ENCODE measurements at regions not wholly inside any gene's neighbourhood (a gene's known extent, or its start where the extent isn't known, plus 50 kb on each side); places are given as distances from the start of the nearest gene placed in this dataset.

- TF ChIP-seq PAX5 (IDR thresholded peaks at IDR 0.05; ENCODE audit: insufficient read depth, low read length, severe bottlenecking) (no peak), POLR2AphosphoS5 (IDR thresholded peaks at IDR 0.05; ENCODE audit: low read depth, low read length) (no peak), POLR2A (IDR thresholded peaks at IDR 0.05; ENCODE audit: low read depth, low read length) (no peak), SPI1 (IDR thresholded peaks at IDR 0.05; ENCODE audit: low read depth, low read length) (no peak), TAF1 (IDR thresholded peaks at IDR 0.05; ENCODE audit: low read depth, low read length) (no peak), POU2F2 (IDR thresholded peaks at IDR 0.05; ENCODE audit: low read depth, low read length) (no peak)
- no peak for DNase-seq (ENCODE audit: insufficient read length, low spot score)
These were observed 718.2 kb upstream of the LRRN3 start for GRCh38 chr7:110372685-110373084.

GRCh38 chr7:110373416-110373815, 717.5 kb upstream of the LRRN3 start:
- FAIRE-seq (no peak), DNase-seq (ENCODE audit: insufficient read length, low spot score) (no peak)
- TF ChIP-seq POLR2AphosphoS5 (IDR thresholded peaks at IDR 0.05; ENCODE audit: low read depth, low read length) (no peak), POU2F2 (IDR thresholded peaks at IDR 0.05; ENCODE audit: low read depth, low read length) (no peak), POLR2A (IDR thresholded peaks at IDR 0.05; ENCODE audit: low read depth, low read length) (no peak), TAF1 (IDR thresholded peaks at IDR 0.05; ENCODE audit: low read depth, low read length) (no peak), SPI1 (IDR thresholded peaks at IDR 0.05; ENCODE audit: low read depth, low read length) (no peak), PAX5 (IDR thresholded peaks at IDR 0.05; ENCODE audit: insufficient read depth, low read length, severe bottlenecking) (no peak)

More at GRCh38 chr7:110372685-110373084, 718.2 kb upstream of the LRRN3 start:
- FAIRE-seq, result no peak

GRCh38 chr7:110373859-110374258, 717.1 kb upstream of the LRRN3 start:
- no peak for FAIRE-seq
- TF ChIP-seq PAX5 (IDR thresholded peaks at IDR 0.05; ENCODE audit: insufficient read depth, low read length, severe bottlenecking) (no peak), POLR2AphosphoS5 (IDR thresholded peaks at IDR 0.05; ENCODE audit: low read depth, low read length) (no peak)
- no peak for DNase-seq (ENCODE audit: insufficient read length, low spot score)

GRCh38 chr7:110375068-110375467, 715.9 kb upstream of the LRRN3 start:
- FAIRE-seq (no peak), DNase-seq (ENCODE audit: insufficient read length, low spot score) (no peak)
- TF ChIP-seq POU2F2 (IDR thresholded peaks at IDR 0.05; ENCODE audit: low read depth, low read length), result no peak
- TF ChIP-seq PAX5 (IDR thresholded peaks at IDR 0.05; ENCODE audit: insufficient read depth, low read length, severe bottlenecking), result no peak
- TF ChIP-seq SPI1 (IDR thresholded peaks at IDR 0.05; ENCODE audit: low read depth, low read length), result no peak
- no peak for TF ChIP-seq TAF1 (IDR thresholded peaks at IDR 0.05; ENCODE audit: low read depth, low read length)
- no peak for TF ChIP-seq POLR2AphosphoS5 (IDR thresholded peaks at IDR 0.05; ENCODE audit: low read depth, low read length)
- TF ChIP-seq POLR2A (IDR thresholded peaks at IDR 0.05; ENCODE audit: low read depth, low read length), result no peak

GRCh38 chr7:110382736-110383135, 708.2 kb upstream of the LRRN3 start:
- TF ChIP-seq POU2F2 (IDR thresholded peaks at IDR 0.05; ENCODE audit: low read depth, low read length) (no peak), PAX5 (IDR thresholded peaks at IDR 0.05; ENCODE audit: insufficient read depth, low read length, severe bottlenecking) (no peak), POLR2A (IDR thresholded peaks at IDR 0.05; ENCODE audit: low read depth, low read length) (no peak), TAF1 (IDR thresholded peaks at IDR 0.05; ENCODE audit: low read depth, low read length) (no peak), POLR2AphosphoS5 (IDR thresholded peaks at IDR 0.05; ENCODE audit: low read depth, low read length) (no peak), SPI1 (IDR thresholded peaks at IDR 0.05; ENCODE audit: low read depth, low read length) (no peak)
- no peak for DNase-seq (ENCODE audit: insufficient read length, low spot score)
- no peak for FAIRE-seq

GRCh38 chr7:110386006-110386405, 704.9 kb upstream of the LRRN3 start:
- TF ChIP-seq PAX5 (IDR thresholded peaks at IDR 0.05; ENCODE audit: insufficient read depth, low read length, severe bottlenecking) (no peak), POLR2A (IDR thresholded peaks at IDR 0.05; ENCODE audit: low read depth, low read length) (no peak), POU2F2 (IDR thresholded peaks at IDR 0.05; ENCODE audit: low read depth, low read length) (no peak), SPI1 (IDR thresholded peaks at IDR 0.05; ENCODE audit: low read depth, low read length) (no peak), TAF1 (IDR thresholded peaks at IDR 0.05; ENCODE audit: low read depth, low read length) (no peak), POLR2AphosphoS5 (IDR thresholded peaks at IDR 0.05; ENCODE audit: low read depth, low read length) (no peak)

GRCh38 chr7:110386913-110387312, 704.0 kb upstream of the LRRN3 start:
- FAIRE-seq, result no peak
- DNase-seq (ENCODE audit: insufficient read length, low spot score), result no peak
- TF ChIP-seq PAX5 (IDR thresholded peaks at IDR 0.05; ENCODE audit: insufficient read depth, low read length, severe bottlenecking), result no peak
- TF ChIP-seq POLR2AphosphoS5 (IDR thresholded peaks at IDR 0.05; ENCODE audit: low read depth, low read length), result no peak
- no peak for TF ChIP-seq SPI1 (IDR thresholded peaks at IDR 0.05; ENCODE audit: low read depth, low read length)
- no peak for TF ChIP-seq TAF1 (IDR thresholded peaks at IDR 0.05; ENCODE audit: low read depth, low read length)
- TF ChIP-seq POLR2A (IDR thresholded peaks at IDR 0.05; ENCODE audit: low read depth, low read length), result no peak
- TF ChIP-seq POU2F2 (IDR thresholded peaks at IDR 0.05; ENCODE audit: low read depth, low read length), result no peak

More at GRCh38 chr7:110386006-110386405, 704.9 kb upstream of the LRRN3 start:
- DNase-seq (ENCODE audit: insufficient read length, low spot score) (no peak), FAIRE-seq (no peak)

- no peak for FAIRE-seq
- no peak for DNase-seq (ENCODE audit: insufficient read length, low spot score)
- no peak for TF ChIP-seq SPI1 (IDR thresholded peaks at IDR 0.05; ENCODE audit: low read depth, low read length)
- no peak for TF ChIP-seq PAX5 (IDR thresholded peaks at IDR 0.05; ENCODE audit: insufficient read depth, low read length, severe bottlenecking)
- no peak for TF ChIP-seq TAF1 (IDR thresholded peaks at IDR 0.05; ENCODE audit: low read depth, low read length)
- TF ChIP-seq POU2F2 (IDR thresholded peaks at IDR 0.05; ENCODE audit: low read depth, low read length), result no peak
- no peak for TF ChIP-seq POLR2A (IDR thresholded peaks at IDR 0.05; ENCODE audit: low read depth, low read length)
- TF ChIP-seq POLR2AphosphoS5 (IDR thresholded peaks at IDR 0.05; ENCODE audit: low read depth, low read length), result no peak
These were observed 703.2 kb upstream of the LRRN3 start for GRCh38 chr7:110387689-110388088.

GRCh38 chr7:110388457-110388856, 702.5 kb upstream of the LRRN3 start:
- FAIRE-seq, result no peak
- no peak for TF ChIP-seq TAF1 (IDR thresholded peaks at IDR 0.05; ENCODE audit: low read depth, low read length)
- TF ChIP-seq PAX5 (IDR thresholded peaks at IDR 0.05; ENCODE audit: insufficient read depth, low read length, severe bottlenecking), result no peak
- TF ChIP-seq POLR2A (IDR thresholded peaks at IDR 0.05; ENCODE audit: low read depth, low read length), result no peak
- TF ChIP-seq POLR2AphosphoS5 (IDR thresholded peaks at IDR 0.05; ENCODE audit: low read depth, low read length), result no peak
- no peak for TF ChIP-seq POU2F2 (IDR thresholded peaks at IDR 0.05; ENCODE audit: low read depth, low read length)
- DNase-seq (ENCODE audit: insufficient read length, low spot score), result no peak

- FAIRE-seq (no peak), DNase-seq (ENCODE audit: insufficient read length, low spot score) (no peak)
- TF ChIP-seq POU2F2 (IDR thresholded peaks at IDR 0.05; ENCODE audit: low read depth, low read length) (no peak), POLR2A (IDR thresholded peaks at IDR 0.05; ENCODE audit: low read depth, low read length) (no peak), TAF1 (IDR thresholded peaks at IDR 0.05; ENCODE audit: low read depth, low read length) (no peak), PAX5 (IDR thresholded peaks at IDR 0.05; ENCODE audit: insufficient read depth, low read length, severe bottlenecking) (no peak), SPI1 (IDR thresholded peaks at IDR 0.05; ENCODE audit: low read depth, low read length) (no peak), POLR2AphosphoS5 (IDR thresholded peaks at IDR 0.05; ENCODE audit: low read depth, low read length) (no peak)
These were observed 694.9 kb upstream of the LRRN3 start for GRCh38 chr7:110396021-110396420.

Measured in GM12891 (cell line).